Fibroblast of the aortic adventitia (primary cell): ENCODE measurements at regions not wholly inside any gene's neighbourhood (a gene's known extent, or its start where the extent isn't known, plus 50 kb on each side); places are given as distances from the start of the nearest gene placed in this dataset. TPM values are rescaled to one million over a fixed set of nuclear protein-coding genes. Genes with fewer than 3 reads are reported as not detected.
A peak's percentile ranks its signal among the peaks of the same experiment; 100 is the strongest.
"Not testable (repeated sequence)": the region's sequence is repeated elsewhere in the genome, so short reads cannot be mapped to it uniquely, and the experiment has no call there.

Experiments used
- DNase-seq: peaks from one replicate; pipeline ENCODE4 v3.0.0-alpha.2; 2010; ENCODE audit warnings: low read depth
- H3K4me3 ChIP-seq: 2 replicates; pipeline ENCODE4 v1.5.1; 2011; ENCODE audit warnings: low read depth, mild to moderate bottlenecking, control low read depth, low read length, moderate library complexity
- CTCF ChIP-seq: IDR thresholded peaks from 2 replicates; pipeline ENCODE4 v1.5.1; 2011; ENCODE audit warnings: mild to moderate bottlenecking, low read length, control low read depth, inconsistent platforms; ENCODE audit not compliant: insufficient read depth
- small RNA-seq: library from RNA; depleted of rRNA; stranded (forward); fragments of <200 nt; gene quantifications from one replicate; pipeline ENCODE3, GENCODE V24; 2012

- H3K4me3 ChIP-seq, result no peak overlapping the region
- DNase-seq, result peak; percentile 21
- no peak for TF ChIP-seq CTCF
Measured at GRCh38 chr17:30586818-30587595, 109.8 kb downstream of the GOSR1 start.

GRCh38 chr17:30584810-30585209 is 107.6 kb downstream of the GOSR1 start:
- H3K4me3 ChIP-seq, result no peak overlapping the region
- no peak for TF ChIP-seq CTCF

GRCh38 chr17:30580916-30581315 is 103.7 kb downstream of the GOSR1 start:
- no peak for TF ChIP-seq CTCF
- no peak for DNase-seq

More at GRCh38 chr17:30584810-30585209, 107.6 kb downstream of the GOSR1 start:
- DNase-seq, result no peak

GRCh38 chr17:30579610-30580315 is 102.6 kb downstream of the GOSR1 start:
- peak; percentile 35 for DNase-seq
- no peak overlapping the region for H3K4me3 ChIP-seq
- no peak for TF ChIP-seq CTCF

More at GRCh38 chr17:30580916-30581315, 103.7 kb downstream of the GOSR1 start:
- no peak overlapping the region for H3K4me3 ChIP-seq

- not testable (repeated sequence) for DNase-seq, H3K4me3 ChIP-seq
Measured at GRCh38 chr17:30578015-30578717, 101.0 kb downstream of the GOSR1 start.

Small RNA genes in the stretch of these regions (small RNA-seq; reads per million reads assigned to genes)
- not detected for gene AC005562.1
- gene AC127024.7, result not detected
- not detected for gene RN7SL316P
